ENCODE measurements at regions not wholly inside any gene's neighbourhood (a gene's known extent, or its start where the extent isn't known, plus 50 kb on each side); places are given as distances from the start of the nearest gene placed in this dataset.
A peak's percentile ranks its signal among the peaks of the same experiment; 100 is the strongest.

- TF ChIP-seq RAD21 (IDR thresholded peaks at IDR 0.05; ENCODE audit: low read depth) (peak; percentile 28; the same call in 1 of the 2 replicates), EZH2phosphoT487 (IDR thresholded peaks at IDR 0.05; ENCODE audit: borderline replicate concordance) (no peak)
- Histone ChIP-seq H3K27me3 (ENCODE audit: insufficient read depth, low read length) (peaks cover 3% of the 10 kb centered on the region; the same call in 1 of the 2 replicates), H3K9ac (ENCODE audit: low read length) (no peak overlapping the region), H3K4me2 (ENCODE audit: low read length) (no peak overlapping the region), H3K36me3 (ENCODE audit: control insufficient read depth in 1 of 2, insufficient read depth in 2 of 2, low read length in 2 of 2) (no peaks in the 10 kb centered on the region), H2AFZ (ENCODE audit: low read depth, low read length, poor library complexity, severe bottlenecking) (no peak overlapping the region), H3K9me3 (ENCODE audit: control insufficient read depth in 1 of 2, insufficient read depth in 1 of 2, low read depth in 1 of 2, low read length in 2 of 2) (no peaks in the 10 kb centered on the region), H3K4me3 (replicated peaks in 1 of 2; ENCODE audit: low read depth in 1 of 2, low read length in 2 of 2) (no peak overlapping the region), H3K27ac (ENCODE audit: low read depth, low read length) (no peak overlapping the region), H3K4me1 (ENCODE audit: control insufficient read depth in 1 of 2, insufficient read depth in 2 of 2, low read length in 2 of 2) (no peaks in the 10 kb centered on the region), H3K79me2 (ENCODE audit: insufficient read depth, low read length) (no peaks in the 10 kb centered on the region), H3K9me2 (ENCODE audit: insufficient read depth) (no peaks in the 10 kb centered on the region), H4K20me1 (ENCODE audit: insufficient read depth) (no peaks in the 10 kb centered on the region)
- ATAC-seq = peak; percentile 32; the same call in 1 of the 2 replicates
- no TSS peak for BruUV-seq (replicated peaks)
- no peak for DNase-seq (ENCODE audit: low read depth, low spot score)
- ChIA-PET CTCF (no interaction called here), RAD21 (ENCODE audit: low non-redundant PET in 1 of 2, low total read pairs in 2 of 2, uncharacterized antibody in 2 of 2, unreplicated experiment in 2 of 2) (no interaction called here), POLR2A (no interaction called here)
- intact Hi-C loops (cut with micrococcal nuclease) = no loop called here
Observed at GRCh38 chr5:109589986-109590385, 99.7 kb upstream of the MAN2A1 start.

GRCh38 chr5:109589239-109589638 is 100.5 kb upstream of the MAN2A1 start:
- H3K9ac ChIP-seq (ENCODE audit: low read length) = no peak overlapping the region
- H3K27me3 ChIP-seq (ENCODE audit: insufficient read depth, low read length) = peaks cover 6% of the 10 kb centered on the region; the same call in 1 of the 2 replicates
- TF ChIP-seq SRF (IDR thresholded peaks at IDR 0.05; ENCODE audit: low read depth) (no peak), POLR2AphosphoS5 (IDR thresholded peaks at IDR 0.05; ENCODE audit: low read depth, low read length) (no peak), TCF7L2 (IDR thresholded peaks at IDR 0.05; ENCODE audit: borderline replicate concordance, extremely low read depth, insufficient read depth, insufficient read length) (no peak), ZFX (IDR thresholded peaks at IDR 0.05) (no peak), EZH2phosphoT487 (IDR thresholded peaks at IDR 0.05; ENCODE audit: borderline replicate concordance) (no peak), POLR2A (IDR thresholded peaks at IDR 0.05; ENCODE audit: borderline replicate concordance, extremely low read depth, insufficient read depth, insufficient read length) (no peak), CEBPB (IDR thresholded peaks at IDR 0.05; ENCODE audit: low read depth) (no peak), CBX3 (IDR thresholded peaks at IDR 0.05; ENCODE audit: low read depth) (no peak), SIN3A (IDR thresholded peaks at IDR 0.05; ENCODE audit: low read depth) (no peak), CTCF (IDR thresholded peaks at IDR 0.05 in 2 of 3, conservative IDR thresholded peaks at IDR 0.05 in 1 of 3; ENCODE audit: borderline replicate concordance in 1 of 3, insufficient read depth in 1 of 3, low read depth in 2 of 3, low read length in 2 of 3) (no peak), JUND (IDR thresholded peaks at IDR 0.05) (no peak), ELF1 (IDR thresholded peaks at IDR 0.05; ENCODE audit: borderline replicate concordance, low read depth) (no peak), YY1 (IDR thresholded peaks at IDR 0.05; ENCODE audit: extremely low read depth, insufficient replicate concordance, low read depth, low read length) (no peak)
- intact Hi-C loops (cut with micrococcal nuclease) = no loop called here
- no peaks in the 10 kb centered on the region for H3K9me2 ChIP-seq (ENCODE audit: insufficient read depth)
- H2AFZ ChIP-seq (ENCODE audit: low read depth, low read length, poor library complexity, severe bottlenecking) = no peak overlapping the region
- no peaks in the 10 kb centered on the region for H4K20me1 ChIP-seq (ENCODE audit: insufficient read depth)
- ChIA-PET CTCF (no interaction called here), RAD21 (ENCODE audit: low non-redundant PET in 1 of 2, low total read pairs in 2 of 2, uncharacterized antibody in 2 of 2, unreplicated experiment in 2 of 2) (no interaction called here), POLR2A (no interaction called here)
- no peak overlapping the region for H3K4me3 ChIP-seq (replicated peaks in 1 of 2; ENCODE audit: low read depth in 1 of 2, low read length in 2 of 2)
- H3K9me3 ChIP-seq (ENCODE audit: control insufficient read depth in 1 of 2, insufficient read depth in 1 of 2, low read depth in 1 of 2, low read length in 2 of 2) = no peaks in the 10 kb centered on the region
- H3K4me2 ChIP-seq (ENCODE audit: low read length) = no peak overlapping the region
- H3K27ac ChIP-seq (ENCODE audit: low read depth, low read length) = no peak overlapping the region
- H3K36me3 ChIP-seq (ENCODE audit: control insufficient read depth in 1 of 2, insufficient read depth in 2 of 2, low read length in 2 of 2) = no peaks in the 10 kb centered on the region
- H3K4me1 ChIP-seq (ENCODE audit: control insufficient read depth in 1 of 2, insufficient read depth in 2 of 2, low read length in 2 of 2) = no peaks in the 10 kb centered on the region
- no peak for ATAC-seq
- H3K79me2 ChIP-seq (ENCODE audit: insufficient read depth, low read length) = no peaks in the 10 kb centered on the region
- DNase-seq (ENCODE audit: low read depth, low spot score) = no peak
- no TSS peak for BruUV-seq (replicated peaks)

All from HCT116 (cell line).